AG04450 (cell line): ENCODE measurements at regions not wholly inside any gene's neighbourhood (a gene's known extent, or its start where the extent isn't known, plus 50 kb on each side); places are given as distances from the start of the nearest gene placed in this dataset.

Source experiments
- CTCF ChIA-PET: fragments of 300-600, 350-600 bp; formaldehyde crosslinking; extraction: SDS; loops from one replicate; lab custom pipeline; 2022; ENCODE audit warnings: antibody characterized with exemption, inconsistent platforms; lab: Charles Lee
- POLR2A ChIA-PET: fragments of 350-600 bp; formaldehyde crosslinking; extraction: SDS; loops from one replicate; lab custom pipeline; 2021; ENCODE audit warnings: antibody characterized with exemption, inconsistent platforms; lab: Yijun Ruan, JAX
- DNase-seq: peaks from one replicate; pipeline ENCODE4 v3.0.0-alpha.2; 2011; ENCODE audit warnings: low read depth, low spot score
- H3K27ac ChIP-seq: one replicate; pipeline ENCODE4 v1.5.1; 2012; ENCODE audit warnings: low read depth, low read length, control low read depth
- H3K27me3 ChIP-seq: one replicate; pipeline ENCODE4 v1.6.0; 2012; ENCODE audit warnings: low read length; ENCODE audit not compliant: control insufficient read depth, insufficient read depth
- H3K4me3 ChIP-seq: 2 replicates; pipeline ENCODE4 v1.5.1; 2011; ENCODE audit warnings: mild to moderate bottlenecking, low read depth, low read length, control low read depth
- H3K9me3 ChIP-seq: 2 replicates; pipeline ENCODE4 v1.5.1; 2012; ENCODE audit warnings: low read length; ENCODE audit not compliant: control insufficient read depth, insufficient read depth
- TF ChIP-seq, protein P1 (sequence below): IDR thresholded peaks from 2 replicates; pipeline ENCODE4 v1.5.1; 2011; ENCODE audit warnings: low read depth, low read length, control low read depth, inconsistent platforms

- no peak overlapping the region for H3K4me3 ChIP-seq
- CTCF ChIA-PET: interaction anchor here (1.4 to 1.9 kb wide), 2 partner anchors 21 to 302 kb away, joined by 4 to 9 read pairs; no protein-coding TSS in a partner anchor
Measured at GRCh38 chr1:96538111-96538641, 183.4 kb upstream of the PTBP2 start.

DNA sequence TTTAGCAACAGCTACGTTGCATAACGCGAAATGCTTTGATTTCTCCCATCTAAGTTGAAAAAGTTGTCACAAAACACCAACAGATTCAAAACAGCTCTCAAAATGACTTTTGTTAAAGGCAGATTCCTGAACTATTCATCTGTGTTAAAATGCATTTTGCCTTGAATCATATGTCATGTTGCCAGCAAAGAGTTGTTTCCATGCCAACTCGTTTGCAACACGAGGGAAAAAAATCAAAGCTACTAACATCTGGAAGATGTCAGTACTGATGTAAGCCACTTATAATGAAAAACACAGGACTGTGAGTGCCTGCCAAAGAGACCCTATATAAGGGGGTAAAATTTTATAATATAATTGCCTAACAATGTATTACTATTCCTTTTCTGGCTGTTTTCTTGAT is 182.7 kb upstream of the PTBP2 start:
- Histone ChIP-seq H3K27me3 (no peaks in the 10 kb centered on the region), H3K4me3 (no peak overlapping the region), H3K9me3 (no peaks in the 10 kb centered on the region), H3K27ac (peak overlapping the region; percentile 40)
- TF ChIP-seq, protein P1, sequence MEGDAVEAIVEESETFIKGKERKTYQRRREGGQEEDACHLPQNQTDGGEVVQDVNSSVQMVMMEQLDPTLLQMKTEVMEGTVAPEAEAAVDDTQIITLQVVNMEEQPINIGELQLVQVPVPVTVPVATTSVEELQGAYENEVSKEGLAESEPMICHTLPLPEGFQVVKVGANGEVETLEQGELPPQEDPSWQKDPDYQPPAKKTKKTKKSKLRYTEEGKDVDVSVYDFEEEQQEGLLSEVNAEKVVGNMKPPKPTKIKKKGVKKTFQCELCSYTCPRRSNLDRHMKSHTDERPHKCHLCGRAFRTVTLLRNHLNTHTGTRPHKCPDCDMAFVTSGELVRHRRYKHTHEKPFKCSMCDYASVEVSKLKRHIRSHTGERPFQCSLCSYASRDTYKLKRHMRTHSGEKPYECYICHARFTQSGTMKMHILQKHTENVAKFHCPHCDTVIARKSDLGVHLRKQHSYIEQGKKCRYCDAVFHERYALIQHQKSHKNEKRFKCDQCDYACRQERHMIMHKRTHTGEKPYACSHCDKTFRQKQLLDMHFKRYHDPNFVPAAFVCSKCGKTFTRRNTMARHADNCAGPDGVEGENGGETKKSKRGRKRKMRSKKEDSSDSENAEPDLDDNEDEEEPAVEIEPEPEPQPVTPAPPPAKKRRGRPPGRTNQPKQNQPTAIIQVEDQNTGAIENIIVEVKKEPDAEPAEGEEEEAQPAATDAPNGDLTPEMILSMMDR: no peak
- DNase-seq: peak; percentile 89
- POLR2A ChIA-PET: interaction anchor here (0.7 to 1.7 kb wide), 3 partner anchors 18 to 327 kb away, joined by 3 to 6 read pairs (median 3); no protein-coding TSS in a partner anchor
- CTCF ChIA-PET: interaction anchor here (1.4 to 1.9 kb wide), 2 partner anchors 20 to 303 kb away, joined by 4 to 9 read pairs; no protein-coding TSS in a partner anchor

More at GRCh38 chr1:96538111-96538641, 183.4 kb upstream of the PTBP2 start:
- POLR2A ChIA-PET: interaction anchor here (0.9 to 1.7 kb wide), 2 partner anchors 22 to 176 kb away, joined by 3 to 6 read pairs; no protein-coding TSS in a partner anchor
- Histone ChIP-seq H3K27ac (peak overlapping the region; percentile 40), H3K27me3 (no peaks in the 10 kb centered on the region), H3K9me3 (no peaks in the 10 kb centered on the region)
- TF ChIP-seq, protein P1: no peak
- DNase-seq: no peak

DNA sequence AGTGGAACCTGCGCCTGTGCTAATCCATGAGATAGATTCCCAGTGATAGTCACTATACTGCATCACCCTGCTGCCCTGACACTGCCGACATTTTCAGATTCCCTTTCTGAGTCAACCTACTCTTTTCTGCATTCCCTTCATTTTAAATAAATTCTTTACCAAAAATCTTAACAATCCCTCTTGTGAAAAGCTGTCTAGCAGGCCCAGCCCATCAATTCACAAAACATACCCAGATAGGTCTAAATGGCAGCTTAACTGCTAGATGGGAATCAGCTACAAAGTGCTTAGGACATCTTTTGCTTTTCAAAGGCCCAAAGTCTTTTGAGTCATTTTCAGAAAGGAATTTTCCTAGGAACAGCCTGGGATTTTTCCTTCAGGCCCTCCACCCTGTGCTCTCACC is 180.1 kb upstream of the PTBP2 start:
- H3K27me3 ChIP-seq: peaks cover 2% of the 10 kb centered on the region

DNA sequence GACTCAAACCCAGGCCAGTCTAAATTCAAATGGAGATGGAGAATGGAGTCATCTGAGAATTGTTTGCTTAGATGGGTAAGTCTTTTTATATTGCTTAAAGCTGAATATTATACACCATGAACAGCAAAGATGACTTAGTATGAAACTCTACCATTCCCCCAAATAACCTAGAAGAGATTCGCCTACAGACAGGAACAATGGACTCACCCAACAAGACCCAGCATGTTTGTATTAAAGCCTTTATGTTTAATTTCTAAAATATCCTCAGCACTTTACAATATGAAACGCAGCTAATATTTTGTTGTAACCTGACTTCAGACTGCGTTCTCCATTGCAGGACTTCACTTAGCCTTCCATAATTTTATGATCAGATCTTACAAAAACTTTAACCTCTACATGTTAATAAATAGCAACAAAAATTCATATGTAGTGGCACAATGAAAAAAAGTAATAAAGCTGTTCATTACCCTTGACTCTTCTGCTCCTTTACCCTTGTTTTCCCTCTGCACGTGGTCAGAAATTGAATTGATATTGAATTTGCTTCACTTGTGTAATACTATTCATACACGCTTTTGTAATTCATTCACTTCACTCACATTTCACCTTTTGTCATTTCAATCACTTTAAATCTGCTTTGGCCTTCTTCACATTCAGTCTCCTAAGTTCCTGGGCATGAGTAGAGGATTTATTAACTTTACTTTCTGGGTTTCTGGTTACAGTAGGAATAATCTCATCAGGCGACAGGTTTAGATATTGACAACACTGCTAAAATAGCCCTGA is 177.3 kb upstream of the PTBP2 start:
- DNase-seq: no peak
- ChIA-PET POLR2A (no interaction called here), CTCF (no interaction called here)
- TF ChIP-seq, protein P1: no peak
- Histone ChIP-seq H3K27ac (no peak overlapping the region), H3K27me3 (peaks cover 2% of the 10 kb centered on the region), H3K4me3 (no peak overlapping the region), H3K9me3 (no peaks in the 10 kb centered on the region)

More for the DNA sequence above, 180.1 kb upstream of the PTBP2 start:
- H3K9me3 ChIP-seq: no peaks in the 10 kb centered on the region
- H3K4me3 ChIP-seq: no peak overlapping the region
- H3K27ac ChIP-seq: no peak overlapping the region
- TF ChIP-seq, protein P1: no peak
- CTCF ChIA-PET: no interaction called here
- POLR2A ChIA-PET: no interaction called here
- DNase-seq: no peak

- ChIA-PET CTCF (no interaction called here), POLR2A (no interaction called here)
- Histone ChIP-seq H3K4me3 (no peak overlapping the region), H3K9me3 (no peaks in the 10 kb centered on the region), H3K27ac (no peak overlapping the region), H3K27me3 (peaks cover 2% of the 10 kb centered on the region)
- TF ChIP-seq, protein P1: no peak
- no peak for DNase-seq
Measured at GRCh38 chr1:96544831-96545221, 176.8 kb upstream of the PTBP2 start.
